ENCODE measurements at regions not wholly inside any gene's neighbourhood (a gene's known extent, or its start where the extent isn't known, plus 50 kb on each side); places are given as distances from the start of the nearest gene placed in this dataset.

GRCh38 chr6:169109411-169110220, 144.0 kb downstream of the THBS2 start:
- Histone ChIP-seq H4K20me1 (ENCODE audit: insufficient read depth, low read length) (no peaks in the 10 kb centered on the region), H3K79me2 (ENCODE audit: insufficient read depth, low read length) (no peaks in the 10 kb centered on the region), H3K9ac (ENCODE audit: low read depth, low read length) (no peak overlapping the region), H3K4me1 (ENCODE audit: insufficient read depth, low read length) (no peaks in the 10 kb centered on the region), H3K4me2 (ENCODE audit: insufficient read depth, low read length) (no peak overlapping the region), H3K27me3 (ENCODE audit: insufficient read depth, low read length, poor library complexity) (no peaks in the 10 kb centered on the region), H3K36me3 (ENCODE audit: insufficient read depth, low read length) (no peaks in the 10 kb centered on the region), H3K27ac (ENCODE audit: low read length) (no peak overlapping the region), H2AFZ (ENCODE audit: low read depth, low read length) (no peak overlapping the region), H3K9me3 (ENCODE audit: insufficient read depth, low read length, severe bottlenecking) (no peaks in the 10 kb centered on the region), H3K4me3 (ENCODE audit: low read depth in 1 of 2, low read length in 2 of 2) (no peak overlapping the region)
- TF ChIP-seq CTCF (IDR thresholded peaks at IDR 0.05; ENCODE audit: borderline replicate concordance, extremely low read depth, low read length, poor library complexity, severe bottlenecking) (no peak), EZH2 (IDR thresholded peaks at IDR 0.05; ENCODE audit: borderline replicate concordance, low read depth, low read length, severe bottlenecking) (no peak)
- DNase-seq (no peak), ATAC-seq (ENCODE audit: insufficient read depth, low read depth) (no peak)

GRCh38 chr6:169108753-169109152, 144.9 kb downstream of the THBS2 start:
- TF ChIP-seq EZH2 (IDR thresholded peaks at IDR 0.05; ENCODE audit: borderline replicate concordance, low read depth, low read length, severe bottlenecking), result no peak
- no peak for TF ChIP-seq CTCF (IDR thresholded peaks at IDR 0.05; ENCODE audit: borderline replicate concordance, extremely low read depth, low read length, poor library complexity, severe bottlenecking)
- H4K20me1 ChIP-seq (ENCODE audit: insufficient read depth, low read length), result no peaks in the 10 kb centered on the region
- H3K4me1 ChIP-seq (ENCODE audit: insufficient read depth, low read length), result no peaks in the 10 kb centered on the region
- H3K9ac ChIP-seq (ENCODE audit: low read depth, low read length), result no peak overlapping the region
- no peaks in the 10 kb centered on the region for H3K79me2 ChIP-seq (ENCODE audit: insufficient read depth, low read length)
- ATAC-seq (ENCODE audit: insufficient read depth, low read depth), result no peak
- no peak for DNase-seq
- no peaks in the 10 kb centered on the region for H3K27me3 ChIP-seq (ENCODE audit: insufficient read depth, low read length, poor library complexity)
- no peak overlapping the region for H2AFZ ChIP-seq (ENCODE audit: low read depth, low read length)
- H3K4me3 ChIP-seq (ENCODE audit: low read depth in 1 of 2, low read length in 2 of 2), result no peak overlapping the region
- H3K27ac ChIP-seq (ENCODE audit: low read length), result no peak overlapping the region
- no peaks in the 10 kb centered on the region for H3K36me3 ChIP-seq (ENCODE audit: insufficient read depth, low read length)
- no peaks in the 10 kb centered on the region for H3K9me3 ChIP-seq (ENCODE audit: insufficient read depth, low read length, severe bottlenecking)
- H3K4me2 ChIP-seq (ENCODE audit: insufficient read depth, low read length), result no peak overlapping the region

- Histone ChIP-seq H3K4me1 (ENCODE audit: insufficient read depth, low read length) (no peaks in the 10 kb centered on the region), H3K9ac (ENCODE audit: low read depth, low read length) (no peak overlapping the region), H3K79me2 (ENCODE audit: insufficient read depth, low read length) (no peaks in the 10 kb centered on the region), H3K36me3 (ENCODE audit: insufficient read depth, low read length) (no peaks in the 10 kb centered on the region), H2AFZ (ENCODE audit: low read depth, low read length) (no peak overlapping the region), H3K9me3 (ENCODE audit: insufficient read depth, low read length, severe bottlenecking) (no peaks in the 10 kb centered on the region), H3K27ac (ENCODE audit: low read length) (no peak overlapping the region), H3K4me2 (ENCODE audit: insufficient read depth, low read length) (no peak overlapping the region), H3K4me3 (ENCODE audit: low read depth in 1 of 2, low read length in 2 of 2) (no peak overlapping the region), H3K27me3 (ENCODE audit: insufficient read depth, low read length, poor library complexity) (no peaks in the 10 kb centered on the region), H4K20me1 (ENCODE audit: insufficient read depth, low read length) (no peaks in the 10 kb centered on the region)
- no peak for ATAC-seq (ENCODE audit: insufficient read depth, low read depth)
- TF ChIP-seq EZH2 (IDR thresholded peaks at IDR 0.05; ENCODE audit: borderline replicate concordance, low read depth, low read length, severe bottlenecking) (no peak), CTCF (IDR thresholded peaks at IDR 0.05; ENCODE audit: borderline replicate concordance, extremely low read depth, low read length, poor library complexity, severe bottlenecking) (no peak)
- DNase-seq, result no peak
Observed at GRCh38 chr6:169106176-169106575, 147.5 kb downstream of the THBS2 start.
